OCI-LY7 (cell line): ENCODE measurements at regions not wholly inside any gene's neighbourhood (a gene's known extent, or its start where the extent isn't known, plus 50 kb on each side); places are given as distances from the start of the nearest gene placed in this dataset.

Source experiments
- BruUV-seq: library from RNA; stranded (reverse); fragments of 400-500 nt; replicated peaks from 2 replicates; lab custom pipeline; 2021; lab: Mats Ljungman, UMichigan
- CTCF ChIA-PET: fragments of 300-600 bp; sonication (Branson Sonifier 250); formaldehyde crosslinking; loops from one replicate; lab custom pipeline; 2022; ENCODE audit warnings: antibody characterized with exemption; ENCODE audit not compliant: unreplicated experiment; lab: Charles Lee
- POLR2A ChIA-PET: fragments of 300-600 bp; sonication (Branson Sonifier 250); formaldehyde crosslinking; loops from one replicate; lab custom pipeline; 2022; ENCODE audit warnings: antibody characterized with exemption; lab: Charles Lee
- DNase-seq: peaks from one replicate; pipeline ENCODE4 v3.0.0-alpha.2; 2015; ENCODE audit warnings: low spot score
- H2AFZ ChIP-seq: fragments of 200-600 bp; sonication (generic), shearing (Covaris generic); 2 replicates; pipeline ENCODE4 v1.6.1; 2014; ENCODE audit warnings: mild to moderate bottlenecking, antibody characterized with exemption, low read length, moderate library complexity
- H3K27ac ChIP-seq: fragments of 200-600 bp; sonication (generic); 2 replicates; pipeline ENCODE4 v1.5.1; 2014; ENCODE audit warnings: mixed run types, low read depth, mild to moderate bottlenecking, moderate library complexity, low read length, inconsistent platforms; ENCODE audit not compliant: poor library complexity, severe bottlenecking
- H3K36me3 ChIP-seq: fragments of 200-600 bp; sonication (generic); 2 replicates; pipeline ENCODE4 v1.6.1; 2014; ENCODE audit warnings: mild to moderate bottlenecking, antibody characterized with exemption, low read length, moderate library complexity, mixed read lengths; ENCODE audit not compliant: insufficient read depth
- H3K4me1 ChIP-seq: fragments of 200-600 bp; sonication (generic); 2 replicates; pipeline ENCODE4 v1.5.1; 2014; ENCODE audit warnings: mild to moderate bottlenecking, low read length; ENCODE audit not compliant: insufficient read depth, poor library complexity, severe bottlenecking
- H3K4me2 ChIP-seq: fragments of 200-600 bp; sonication (generic); 2 replicates; pipeline ENCODE4 v1.6.1; 2014; ENCODE audit warnings: mild to moderate bottlenecking, low read length
- H3K4me3 ChIP-seq: fragments of 200-600 bp; sonication (generic); 2 replicates; pipeline ENCODE4 v1.5.1; 2014; ENCODE audit warnings: mild to moderate bottlenecking, low read depth, low read length; ENCODE audit not compliant: poor library complexity, severe bottlenecking
- H3K79me2 ChIP-seq: fragments of 200-600 bp; sonication (generic); 2 replicates; pipeline ENCODE4 v1.6.1; 2016; ENCODE audit warnings: low read depth, mild to moderate bottlenecking, low read length, moderate library complexity, mixed read lengths; ENCODE audit not compliant: insufficient read depth
- H3K9me2 ChIP-seq: fragments of 200-600 bp; sonication (generic); 2 replicates; pipeline ENCODE4 v1.6.1; 2016; ENCODE audit warnings: mild to moderate bottlenecking, low read length, mixed read lengths; ENCODE audit not compliant: insufficient read depth
- H3K9me3 ChIP-seq: fragments of 200-600 bp; sonication (generic); 2 replicates; pipeline ENCODE4 v1.6.1; 2014; ENCODE audit warnings: mild to moderate bottlenecking, mixed run types, low read length, mixed read lengths
- H4K20me1 ChIP-seq: fragments of 200-600 bp; sonication (generic); 2 replicates; pipeline ENCODE4 v1.6.1; 2014; ENCODE audit warnings: mild to moderate bottlenecking, antibody characterized with exemption, low read length, moderate library complexity, mixed read lengths; ENCODE audit not compliant: insufficient read depth
- EZH2phosphoT487 ChIP-seq: fragments of 200-600 bp; sonication (generic); IDR thresholded peaks from 2 replicates; pipeline ENCODE4 v1.6.1; 2018; ENCODE audit warnings: low read depth, borderline replicate concordance, mild to moderate bottlenecking, mixed run types, antibody characterized with exemption, low read length, moderate library complexity, mixed read lengths
- intact Hi-C: fragments of 100-400 bp; cut with micrococcal nuclease; formaldehyde crosslinking; loops from one replicate; pipeline ENCODE4 v1.10.0; 2022; ENCODE audit not compliant: unreplicated experiment
- TF ChIP-seq, protein P1 (sequence below): fragments of 200-600 bp; sonication (generic); conservative IDR thresholded peaks from 2 replicates; pipeline ENCODE4 v1.5.1; 2014; ENCODE audit warnings: mild to moderate bottlenecking, antibody characterized with exemption, low read length, moderate library complexity, mixed read lengths

DNA sequence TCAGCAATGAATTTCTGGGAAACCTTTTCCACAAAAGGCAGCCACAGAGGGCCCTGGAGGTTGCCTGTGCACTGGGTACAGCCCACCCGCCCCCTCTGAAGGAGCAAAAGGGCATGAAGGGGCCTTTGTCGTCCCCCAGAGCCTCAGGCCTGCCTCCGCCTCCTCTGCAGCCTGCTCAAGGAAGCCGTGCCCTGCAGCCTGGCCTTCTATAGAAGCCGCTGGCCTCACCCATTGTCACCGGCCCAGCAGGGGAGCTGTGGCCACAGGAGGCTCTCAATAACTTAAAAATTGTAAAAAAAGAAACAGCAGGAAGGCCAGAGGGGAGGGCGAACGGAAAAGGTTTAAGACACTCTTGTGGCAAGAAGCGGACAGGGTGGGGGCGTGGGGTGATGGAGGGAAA is 213.3 kb downstream of the IRX2 start:
- Histone ChIP-seq H3K36me3 (no peaks in the 10 kb centered on the region), H4K20me1 (no peaks in the 10 kb centered on the region), H3K79me2 (no peaks in the 10 kb centered on the region), H3K27ac (no peak overlapping the region), H3K9me2 (no peaks in the 10 kb centered on the region), H3K4me2 (no peak overlapping the region), H3K4me3 (no peak overlapping the region), H3K4me1 (no peaks in the 10 kb centered on the region), H3K9me3 (no peaks in the 10 kb centered on the region), H2AFZ (no peak overlapping the region)
- intact Hi-C loops = no loop called here
- DNase-seq = no peak
- POLR2A ChIA-PET = no interaction called here
- CTCF ChIA-PET = no interaction called here
- TF ChIP-seq EZH2phosphoT487 = no peak
- TF ChIP-seq, protein P1, sequence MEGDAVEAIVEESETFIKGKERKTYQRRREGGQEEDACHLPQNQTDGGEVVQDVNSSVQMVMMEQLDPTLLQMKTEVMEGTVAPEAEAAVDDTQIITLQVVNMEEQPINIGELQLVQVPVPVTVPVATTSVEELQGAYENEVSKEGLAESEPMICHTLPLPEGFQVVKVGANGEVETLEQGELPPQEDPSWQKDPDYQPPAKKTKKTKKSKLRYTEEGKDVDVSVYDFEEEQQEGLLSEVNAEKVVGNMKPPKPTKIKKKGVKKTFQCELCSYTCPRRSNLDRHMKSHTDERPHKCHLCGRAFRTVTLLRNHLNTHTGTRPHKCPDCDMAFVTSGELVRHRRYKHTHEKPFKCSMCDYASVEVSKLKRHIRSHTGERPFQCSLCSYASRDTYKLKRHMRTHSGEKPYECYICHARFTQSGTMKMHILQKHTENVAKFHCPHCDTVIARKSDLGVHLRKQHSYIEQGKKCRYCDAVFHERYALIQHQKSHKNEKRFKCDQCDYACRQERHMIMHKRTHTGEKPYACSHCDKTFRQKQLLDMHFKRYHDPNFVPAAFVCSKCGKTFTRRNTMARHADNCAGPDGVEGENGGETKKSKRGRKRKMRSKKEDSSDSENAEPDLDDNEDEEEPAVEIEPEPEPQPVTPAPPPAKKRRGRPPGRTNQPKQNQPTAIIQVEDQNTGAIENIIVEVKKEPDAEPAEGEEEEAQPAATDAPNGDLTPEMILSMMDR = no peak
- no TSS peak for BruUV-seq

DNA sequence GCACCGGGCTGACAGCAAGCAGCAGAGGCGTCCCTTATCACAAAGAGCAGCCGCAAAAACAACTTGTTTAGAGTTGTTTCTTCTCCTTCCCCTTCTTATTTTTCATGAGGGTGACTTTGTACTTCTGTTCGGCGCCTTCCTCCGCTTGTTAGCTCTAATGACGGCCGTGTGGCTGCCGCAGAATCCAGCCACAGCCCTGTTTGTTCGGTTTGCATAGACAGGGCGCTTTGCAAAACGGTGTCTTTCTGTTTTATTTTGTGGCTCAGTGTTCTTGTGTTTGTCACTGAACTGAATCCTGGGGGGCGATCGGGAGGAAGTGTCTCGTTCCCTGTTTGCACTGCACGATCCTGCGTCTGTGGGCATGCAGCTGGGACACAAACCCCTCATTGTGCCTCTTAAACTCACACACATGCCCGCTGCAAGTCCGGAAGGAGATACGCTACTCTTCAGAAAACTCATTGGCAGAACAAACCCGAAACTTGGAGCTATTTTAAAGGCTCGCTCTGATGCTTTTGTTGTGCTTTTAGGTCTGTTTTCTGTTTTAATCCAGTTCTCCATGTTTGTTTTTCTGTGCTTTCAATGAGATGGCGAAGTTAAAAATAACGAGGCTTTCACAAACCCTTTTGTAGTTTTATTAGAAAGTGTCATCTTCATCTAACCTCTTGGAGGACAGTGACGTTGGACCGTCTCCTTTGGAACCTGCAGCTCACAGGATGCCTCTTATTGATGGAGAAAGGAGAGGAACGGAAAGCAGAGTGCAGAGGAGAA is 213.9 kb downstream of the IRX2 start:
- CTCF ChIA-PET = no interaction called here
- POLR2A ChIA-PET = no interaction called here
- no peak overlapping the region for H3K4me3 ChIP-seq

More for the DNA sequence above, 213.9 kb downstream of the IRX2 start:
- Histone ChIP-seq H3K36me3 (no peaks in the 10 kb centered on the region), H3K4me1 (no peaks in the 10 kb centered on the region), H3K79me2 (no peaks in the 10 kb centered on the region), H3K27ac (no peak overlapping the region), H3K9me3 (no peaks in the 10 kb centered on the region), H4K20me1 (no peaks in the 10 kb centered on the region), H3K9me2 (no peaks in the 10 kb centered on the region), H3K4me2 (no peak overlapping the region), H2AFZ (no peak overlapping the region)
- BruUV-seq = no TSS peak
- DNase-seq = no peak
- TF ChIP-seq, protein P1 = no peak
- no peak for TF ChIP-seq EZH2phosphoT487
- intact Hi-C loops = no loop called here
